WI38 (cell line): ENCODE measurements at regions not wholly inside any gene's neighbourhood (a gene's known extent, or its start where the extent isn't known, plus 50 kb on each side); places are given as distances from the start of the nearest gene placed in this dataset.

Source experiments
- H3K4me3 ChIP-seq: 2 replicates; pipeline ENCODE4 v1.5.1; 2011; ENCODE audit warnings: low read depth, mild to moderate bottlenecking, control low read depth, low read length
- TF ChIP-seq, protein P1 (sequence below): IDR thresholded peaks from 2 replicates; pipeline ENCODE4 v1.5.1; 2012; ENCODE audit warnings: low read depth, mild to moderate bottlenecking, control low read depth, low read length

DNA sequence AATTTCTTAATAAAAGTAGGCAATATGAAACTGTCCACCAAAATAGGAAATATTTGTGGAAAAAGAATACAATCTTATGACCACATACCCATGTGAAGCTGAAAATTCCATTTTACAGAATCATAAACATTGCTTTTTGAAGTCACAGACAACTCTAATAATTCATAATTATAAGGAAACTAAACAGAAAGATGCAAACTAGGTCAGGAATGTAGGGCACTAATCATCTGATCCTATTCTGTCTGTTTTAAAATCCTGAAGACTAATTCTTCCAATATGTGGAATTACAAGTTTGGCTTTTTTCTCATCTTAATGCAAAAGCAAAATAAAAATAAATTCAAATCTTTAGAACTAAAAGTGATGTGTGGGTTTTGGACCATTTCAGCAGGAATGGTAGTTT lies 528.6 kb downstream of the LTN1 start:
- TF ChIP-seq, protein P1, sequence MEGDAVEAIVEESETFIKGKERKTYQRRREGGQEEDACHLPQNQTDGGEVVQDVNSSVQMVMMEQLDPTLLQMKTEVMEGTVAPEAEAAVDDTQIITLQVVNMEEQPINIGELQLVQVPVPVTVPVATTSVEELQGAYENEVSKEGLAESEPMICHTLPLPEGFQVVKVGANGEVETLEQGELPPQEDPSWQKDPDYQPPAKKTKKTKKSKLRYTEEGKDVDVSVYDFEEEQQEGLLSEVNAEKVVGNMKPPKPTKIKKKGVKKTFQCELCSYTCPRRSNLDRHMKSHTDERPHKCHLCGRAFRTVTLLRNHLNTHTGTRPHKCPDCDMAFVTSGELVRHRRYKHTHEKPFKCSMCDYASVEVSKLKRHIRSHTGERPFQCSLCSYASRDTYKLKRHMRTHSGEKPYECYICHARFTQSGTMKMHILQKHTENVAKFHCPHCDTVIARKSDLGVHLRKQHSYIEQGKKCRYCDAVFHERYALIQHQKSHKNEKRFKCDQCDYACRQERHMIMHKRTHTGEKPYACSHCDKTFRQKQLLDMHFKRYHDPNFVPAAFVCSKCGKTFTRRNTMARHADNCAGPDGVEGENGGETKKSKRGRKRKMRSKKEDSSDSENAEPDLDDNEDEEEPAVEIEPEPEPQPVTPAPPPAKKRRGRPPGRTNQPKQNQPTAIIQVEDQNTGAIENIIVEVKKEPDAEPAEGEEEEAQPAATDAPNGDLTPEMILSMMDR = no peak

DNA sequence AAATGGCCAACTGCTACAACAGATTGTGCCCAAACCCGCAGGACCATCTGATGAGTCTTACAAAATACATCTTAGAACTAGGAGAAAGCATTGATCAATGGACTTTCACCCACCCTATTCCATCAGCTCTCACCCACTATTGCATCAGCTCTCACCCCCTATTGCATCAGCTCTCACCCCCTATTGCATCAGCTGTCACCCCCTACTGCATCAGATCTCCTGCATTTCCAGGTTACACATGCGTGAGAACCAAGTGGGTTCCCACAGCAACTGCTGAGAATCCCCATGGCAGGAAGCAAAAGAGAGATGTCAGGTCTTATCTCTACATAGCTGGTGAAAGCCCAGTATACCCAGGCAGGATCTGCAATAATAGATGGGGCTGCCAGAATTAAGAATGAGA lies 533.5 kb downstream of the LTN1 start:
- no peak overlapping the region for H3K4me3 ChIP-seq
- TF ChIP-seq, protein P1 = no peak

More for the DNA sequence above, 528.6 kb downstream of the LTN1 start:
- no peak overlapping the region for H3K4me3 ChIP-seq

DNA sequence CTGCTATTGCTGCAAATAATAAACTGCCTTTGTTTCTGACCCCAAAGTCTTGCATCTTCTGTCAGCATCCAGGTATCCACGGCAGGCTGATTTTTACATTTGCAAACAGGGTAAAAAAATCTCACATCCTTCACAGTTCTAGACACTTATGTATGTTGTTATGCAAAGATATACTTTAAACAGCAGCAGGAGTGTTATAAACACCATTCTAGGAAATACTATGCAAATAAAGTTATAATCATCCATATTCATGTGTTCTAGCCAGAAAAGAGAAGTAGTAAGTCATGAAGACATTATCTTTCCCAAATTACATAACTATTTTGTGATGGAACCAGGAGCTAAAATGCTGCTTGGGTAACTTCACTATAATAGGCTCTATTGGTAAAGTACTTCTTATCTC lies 534.2 kb downstream of the LTN1 start:
- TF ChIP-seq, protein P1 = no peak
- H3K4me3 ChIP-seq = no peak overlapping the region

DNA sequence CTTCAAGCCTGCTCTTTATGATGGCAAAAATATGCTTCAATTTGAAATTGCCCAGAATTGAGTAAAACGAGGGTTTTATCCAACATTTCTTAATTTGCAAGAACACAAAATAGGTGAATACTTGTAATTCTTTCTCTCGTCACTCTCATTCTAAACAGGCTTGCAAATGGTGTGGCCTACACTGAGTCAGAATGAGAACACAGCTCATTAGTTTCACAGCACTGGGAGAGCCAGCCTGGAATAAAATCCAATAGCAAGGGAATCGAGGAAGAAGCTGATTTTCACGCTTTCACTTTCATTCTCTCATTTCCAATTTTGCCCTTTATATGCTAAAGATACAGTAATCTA lies 537.5 kb downstream of the LTN1 start:
- H3K4me3 ChIP-seq = peak overlapping the region; percentile 38
- TF ChIP-seq, protein P1 = no peak

DNA sequence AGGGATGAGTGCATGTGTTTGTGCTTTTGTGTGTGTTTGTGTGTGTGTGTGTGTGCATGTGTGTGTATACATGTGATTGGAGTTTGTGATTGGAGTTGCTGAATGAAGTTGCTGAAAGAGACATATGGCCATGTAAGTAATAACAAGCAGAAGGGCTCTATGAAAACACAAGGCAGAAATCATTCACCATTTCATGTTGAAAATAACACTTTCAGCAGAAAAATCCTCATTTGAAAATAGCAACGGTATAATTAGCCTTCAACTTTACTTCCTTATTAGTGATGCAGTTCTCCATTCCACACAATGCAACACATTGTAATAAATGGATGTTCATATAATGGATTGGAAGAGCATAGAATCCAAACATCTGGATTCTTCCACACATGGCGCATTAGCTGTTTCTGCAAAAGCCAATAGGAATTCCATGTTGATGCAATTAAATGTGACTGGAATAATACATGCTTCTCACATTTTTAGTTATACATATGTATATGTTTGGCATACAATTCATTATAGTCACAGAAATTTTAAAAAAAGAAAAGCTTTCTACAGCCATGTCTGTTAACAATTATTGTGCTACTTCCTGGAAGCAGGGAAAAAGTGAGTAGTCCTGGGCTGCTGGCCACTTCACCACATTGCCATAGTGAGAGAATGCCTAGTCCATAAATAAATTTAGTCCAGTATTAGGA lies 538.0 kb downstream of the LTN1 start:
- TF ChIP-seq, protein P1 = no peak
- no peak overlapping the region for H3K4me3 ChIP-seq

DNA sequence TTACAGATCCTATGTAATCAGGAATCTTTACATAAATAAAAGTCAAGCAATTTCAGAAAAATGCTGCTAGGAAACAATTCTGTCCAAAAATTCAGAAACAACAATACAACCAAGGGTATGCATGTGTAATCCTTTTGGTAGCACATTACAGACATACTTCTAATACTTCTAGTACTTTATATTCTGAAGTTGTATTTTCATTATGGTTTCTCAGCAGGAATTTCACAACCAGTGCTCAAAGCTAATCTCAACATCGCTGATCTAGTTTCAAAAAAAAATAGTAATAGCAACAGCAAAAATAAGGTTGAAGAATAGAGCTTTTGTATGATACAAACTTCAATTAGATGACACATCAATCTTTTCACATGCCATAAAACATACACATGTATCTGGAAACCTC lies 545.2 kb downstream of the LTN1 start:
- TF ChIP-seq, protein P1 = no peak
- H3K4me3 ChIP-seq = no peak overlapping the region

DNA sequence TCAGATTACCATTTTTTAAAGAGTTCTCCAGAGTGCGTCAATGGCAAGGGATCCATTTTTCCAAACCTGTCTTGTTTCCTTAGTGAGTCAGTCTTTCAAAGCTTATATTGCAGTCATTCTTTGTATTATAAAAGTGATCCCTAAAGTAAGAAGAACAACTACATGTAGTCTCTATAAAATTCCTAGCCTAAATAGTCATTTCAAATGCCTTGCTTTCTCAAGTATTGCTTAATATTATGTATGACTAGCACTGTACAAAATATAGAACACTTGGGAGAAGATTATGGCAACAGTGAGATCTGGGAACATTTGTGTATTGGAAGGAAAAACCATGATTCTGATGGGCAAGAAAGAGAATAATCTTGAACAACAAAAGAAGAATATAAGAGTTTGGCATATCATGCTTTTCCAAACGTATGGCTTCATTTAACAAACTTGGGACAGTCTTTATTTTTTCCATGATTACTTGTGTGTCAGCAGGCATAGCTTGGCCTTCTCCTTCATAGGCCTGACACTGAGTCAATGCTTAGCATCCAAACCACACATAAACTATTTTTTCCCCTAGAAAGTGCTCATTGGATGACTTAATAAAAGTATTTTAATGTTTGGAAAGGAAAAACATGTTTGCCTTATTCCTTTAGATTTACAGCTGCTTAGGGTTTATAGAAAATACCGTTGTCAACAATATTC lies 547.4 kb downstream of the LTN1 start:
- no peak overlapping the region for H3K4me3 ChIP-seq
- TF ChIP-seq, protein P1 = no peak
